Right atrium auricular region (tissue), 2 donors: ENCODE measurements at regions not wholly inside any gene's neighbourhood (a gene's known extent, or its start where the extent isn't known, plus 50 kb on each side); places are given as distances from the start of the nearest gene placed in this dataset.

ENCODE experiments used
- DNase-seq: peaks from one replicate; pipeline ENCODE4 v3.0.0-alpha.2; 2019; ENCODE audit warnings: low spot score
- H3K27ac ChIP-seq, 2 donors: fragments of 200-600 bp; sonication (generic); 1 replicate in 1 of 2; 2 replicates in 1 of 2; pipeline ENCODE4 v1.5.1; 2016 to 2019
- H3K27me3 ChIP-seq, 2 donors: fragments of 200-600 bp; sonication (generic); one replicate each; pipeline versions ENCODE4 v1.5.1 to v1.6.0; 2017 to 2019
- H3K36me3 ChIP-seq: fragments of 200-600 bp; sonication (generic); one replicate; pipeline ENCODE4 v1.5.1; 2016
- H3K4me1 ChIP-seq, 2 donors: fragments of 200-600 bp; sonication (generic); one replicate each; pipeline versions ENCODE4 v1.5.1 to v1.6.0; 2017 to 2019
- H3K4me3 ChIP-seq, 2 donors: fragments of 200-600 bp; sonication (generic); 1 replicate in 1 of 2; 2 replicates in 1 of 2; pipeline ENCODE4 v1.5.1; 2017 to 2019; ENCODE audit warnings: mild to moderate bottlenecking in 1 of 2, moderate library complexity in 1 of 2
- H3K9me3 ChIP-seq, 2 donors: fragments of 200-600 bp; sonication (generic); one replicate each; pipeline ENCODE4 v1.5.1; 2019
- CTCF ChIP-seq, 2 donors: fragments of 200-600 bp; sonication (generic); IDR thresholded peaks; one replicate each; pipeline ENCODE4 v1.5.1; 2019; ENCODE audit warnings: antibody characterized with exemption in 2 of 2

DNA sequence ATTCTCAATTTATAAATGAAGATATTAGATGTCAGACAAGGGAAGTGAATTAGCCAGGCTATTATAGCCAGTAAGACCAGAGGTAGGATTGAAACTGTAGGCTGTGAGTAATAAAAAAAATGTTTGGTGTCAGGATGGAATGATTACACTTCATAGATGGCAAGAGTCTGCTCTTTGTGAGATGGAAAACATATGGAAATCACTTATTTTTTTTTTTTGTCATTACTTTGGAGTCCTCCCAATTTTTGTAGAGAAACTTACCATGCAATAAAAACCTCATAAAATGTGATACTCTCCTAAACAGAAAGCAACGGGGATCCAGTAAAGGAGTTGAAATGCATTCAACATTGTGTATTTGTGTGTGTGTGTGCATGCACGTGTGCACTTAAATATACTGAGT, 532.7 kb upstream of the CDH8 start:
- Histone ChIP-seq H3K4me1 (no peaks in the 10 kb centered on the region), H3K27ac (no peak overlapping the region), H3K27me3 (no peaks in the 10 kb centered on the region), H3K4me3 (no peak overlapping the region), H3K36me3 (no peaks in the 10 kb centered on the region), H3K9me3 (no peaks in the 10 kb centered on the region)
- TF ChIP-seq CTCF (IDR thresholded peaks at IDR 0.05): no peak
- DNase-seq: no peak

DNA sequence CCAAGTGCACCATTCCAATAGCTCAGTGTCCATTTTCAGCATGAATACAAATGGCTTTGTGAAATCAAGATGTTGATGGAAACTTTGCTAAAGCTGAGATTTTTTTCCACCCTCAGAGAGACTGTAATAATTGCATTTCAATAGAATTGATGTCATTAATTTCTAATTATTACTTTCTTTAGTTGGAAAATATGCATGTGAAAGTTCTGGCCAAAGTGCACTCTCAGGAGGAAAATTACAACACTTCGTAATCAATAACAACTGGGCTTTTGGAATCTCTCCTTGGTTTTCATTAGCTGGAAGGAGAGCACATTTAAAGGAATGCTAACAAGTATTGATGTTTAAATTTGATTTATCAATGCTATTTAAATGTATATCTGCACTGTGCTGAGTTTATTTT, 529.5 kb upstream of the CDH8 start:
- no peak overlapping the region for H3K27ac ChIP-seq
- no peak for DNase-seq
- H3K9me3 ChIP-seq: no peaks in the 10 kb centered on the region
- H3K4me3 ChIP-seq: no peak overlapping the region
- H3K27me3 ChIP-seq: no peaks in the 10 kb centered on the region
- H3K36me3 ChIP-seq: no peaks in the 10 kb centered on the region
- no peak for TF ChIP-seq CTCF (IDR thresholded peaks at IDR 0.05)
- H3K4me1 ChIP-seq: no peaks in the 10 kb centered on the region

DNA sequence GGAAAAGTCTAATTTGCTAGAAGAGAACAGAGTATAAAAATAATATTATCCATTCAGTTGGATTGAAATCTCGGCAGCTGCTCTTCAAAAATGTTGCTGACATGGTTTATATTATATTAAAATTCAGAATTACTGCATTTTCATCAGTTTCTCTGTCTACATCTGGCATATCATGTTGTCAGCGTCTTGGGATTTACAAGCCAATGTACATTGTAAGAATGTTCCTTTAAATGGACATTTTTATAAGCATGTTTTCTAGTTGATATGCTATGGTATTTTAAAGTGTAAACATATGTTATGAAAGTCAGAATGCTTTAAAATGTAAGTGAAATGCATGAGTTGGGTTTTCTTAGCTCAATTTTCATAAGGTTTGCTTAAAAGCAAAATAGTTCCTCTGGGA, 528.1 kb upstream of the CDH8 start:
- TF ChIP-seq CTCF (IDR thresholded peaks at IDR 0.05): no peak
- no peak overlapping the region for H3K27ac ChIP-seq
- no peaks in the 10 kb centered on the region for H3K4me1 ChIP-seq
- no peaks in the 10 kb centered on the region for H3K9me3 ChIP-seq
- no peak for DNase-seq
- H3K36me3 ChIP-seq: no peaks in the 10 kb centered on the region
- no peak overlapping the region for H3K4me3 ChIP-seq
- H3K27me3 ChIP-seq: no peaks in the 10 kb centered on the region

DNA sequence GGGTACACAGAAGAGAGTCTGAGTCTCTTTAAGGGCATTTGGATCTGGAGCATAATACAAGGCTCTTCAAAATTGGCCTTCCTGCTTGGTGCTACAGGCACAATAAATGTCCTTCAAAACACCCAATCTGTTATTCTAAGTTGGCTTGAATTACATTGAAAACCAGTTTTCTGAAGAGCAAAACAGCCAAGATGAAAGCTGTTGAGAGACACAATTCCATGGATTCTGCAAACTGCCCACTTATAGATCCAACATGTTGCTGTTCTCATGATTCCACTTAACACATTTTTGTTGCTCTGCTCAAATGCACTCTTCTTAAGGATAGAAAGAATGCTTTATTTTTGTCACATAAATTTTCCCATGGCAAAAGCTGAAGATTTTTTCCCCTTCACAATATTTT, 525.9 kb upstream of the CDH8 start:
- no peaks in the 10 kb centered on the region for H3K36me3 ChIP-seq
- H3K27ac ChIP-seq: no peak overlapping the region
- TF ChIP-seq CTCF (IDR thresholded peaks at IDR 0.05): no peak
- no peak for DNase-seq
- H3K4me1 ChIP-seq: no peaks in the 10 kb centered on the region
- no peak overlapping the region for H3K4me3 ChIP-seq
- H3K27me3 ChIP-seq: no peaks in the 10 kb centered on the region
- no peaks in the 10 kb centered on the region for H3K9me3 ChIP-seq

- DNase-seq: no peak
- no peaks in the 10 kb centered on the region for H3K4me1 ChIP-seq
- H3K4me3 ChIP-seq: no peak overlapping the region
- H3K36me3 ChIP-seq: no peaks in the 10 kb centered on the region
- peaks cover 0 to 7% of the 10 kb centered on the region in 2 donors for H3K9me3 ChIP-seq
- no peak for TF ChIP-seq CTCF (IDR thresholded peaks at IDR 0.05)
- no peak overlapping the region for H3K27ac ChIP-seq
- H3K27me3 ChIP-seq: no peaks in the 10 kb centered on the region
Observed at GRCh38 chr16:62549875-62550274, 513.6 kb upstream of the CDH8 start.

GRCh38 chr16:62548095-62548494, 511.9 kb upstream of the CDH8 start:
- Histone ChIP-seq H3K36me3 (no peaks in the 10 kb centered on the region), H3K4me1 (no peaks in the 10 kb centered on the region), H3K27me3 (no peaks in the 10 kb centered on the region), H3K27ac (no peak overlapping the region), H3K4me3 (no peak overlapping the region), H3K9me3 (peaks cover 0 to 7% of the 10 kb centered on the region in 2 donors)
- no peak for DNase-seq
- TF ChIP-seq CTCF (IDR thresholded peaks at IDR 0.05): no peak
